ENCODE measurements at regions not wholly inside any gene's neighbourhood (a gene's known extent, or its start where the extent isn't known, plus 50 kb on each side); places are given as distances from the start of the nearest gene placed in this dataset.
"Not testable (repeated sequence)": the region's sequence is repeated elsewhere in the genome, so short reads cannot be mapped to it uniquely, and the experiment has no call there.

GRCh38 chr12:131437706-131438492 lies 273.0 kb upstream of the SFSWAP start:
- Histone ChIP-seq H3K4me2 (ENCODE audit: low read length) (no peak overlapping the region), H4K20me1 (ENCODE audit: insufficient read depth, low read length) (no peaks in the 10 kb centered on the region), H2AFZ (ENCODE audit: low read length) (no peak overlapping the region), H3K27ac (ENCODE audit: low read depth, low read length, poor library complexity, severe bottlenecking) (no peak overlapping the region), H3K36me3 (ENCODE audit: insufficient read depth, low read length) (no peaks in the 10 kb centered on the region), H3K9me3 (ENCODE audit: low read length) (no peaks in the 10 kb centered on the region), H3K9me2 (ENCODE audit: low read depth, low read length) (no peaks in the 10 kb centered on the region), H3K27me3 (ENCODE audit: insufficient read depth, low read length) (no peaks in the 10 kb centered on the region; the same call in 1 of the 2 replicates), H3K79me2 (ENCODE audit: insufficient read depth, low read length) (no peaks in the 10 kb centered on the region), H3K9ac (ENCODE audit: low read length) (no peak overlapping the region), H3K4me1 (ENCODE audit: insufficient read depth, low read length, severe bottlenecking) (no peaks in the 10 kb centered on the region), H3K4me3 (ENCODE audit: low read depth, low read length, poor library complexity, severe bottlenecking) (no peak overlapping the region), H3F3A (ENCODE audit: insufficient read depth, low read length) (no peaks in the 10 kb centered on the region)
- TF ChIP-seq EZH2 (IDR thresholded peaks at IDR 0.05; ENCODE audit: borderline replicate concordance, low read length), result no peak
- TF ChIP-seq, protein P1, sequence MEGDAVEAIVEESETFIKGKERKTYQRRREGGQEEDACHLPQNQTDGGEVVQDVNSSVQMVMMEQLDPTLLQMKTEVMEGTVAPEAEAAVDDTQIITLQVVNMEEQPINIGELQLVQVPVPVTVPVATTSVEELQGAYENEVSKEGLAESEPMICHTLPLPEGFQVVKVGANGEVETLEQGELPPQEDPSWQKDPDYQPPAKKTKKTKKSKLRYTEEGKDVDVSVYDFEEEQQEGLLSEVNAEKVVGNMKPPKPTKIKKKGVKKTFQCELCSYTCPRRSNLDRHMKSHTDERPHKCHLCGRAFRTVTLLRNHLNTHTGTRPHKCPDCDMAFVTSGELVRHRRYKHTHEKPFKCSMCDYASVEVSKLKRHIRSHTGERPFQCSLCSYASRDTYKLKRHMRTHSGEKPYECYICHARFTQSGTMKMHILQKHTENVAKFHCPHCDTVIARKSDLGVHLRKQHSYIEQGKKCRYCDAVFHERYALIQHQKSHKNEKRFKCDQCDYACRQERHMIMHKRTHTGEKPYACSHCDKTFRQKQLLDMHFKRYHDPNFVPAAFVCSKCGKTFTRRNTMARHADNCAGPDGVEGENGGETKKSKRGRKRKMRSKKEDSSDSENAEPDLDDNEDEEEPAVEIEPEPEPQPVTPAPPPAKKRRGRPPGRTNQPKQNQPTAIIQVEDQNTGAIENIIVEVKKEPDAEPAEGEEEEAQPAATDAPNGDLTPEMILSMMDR (IDR thresholded peaks at IDR 0.05; ENCODE audit: low read length), result no peak

- H3K4me2 ChIP-seq (ENCODE audit: low read length); H3K4me1 ChIP-seq (ENCODE audit: insufficient read depth, low read length, severe bottlenecking); H3K36me3 ChIP-seq (ENCODE audit: insufficient read depth, low read length); H3K9me2 ChIP-seq (ENCODE audit: low read depth, low read length); H3K27ac ChIP-seq (ENCODE audit: low read depth, low read length, poor library complexity, severe bottlenecking); H3K9ac ChIP-seq (ENCODE audit: low read length); H3K79me2 ChIP-seq (ENCODE audit: insufficient read depth, low read length); H2AFZ ChIP-seq (ENCODE audit: low read length); H3K27me3 ChIP-seq (ENCODE audit: insufficient read depth, low read length); H3F3A ChIP-seq (ENCODE audit: insufficient read depth, low read length); H3K4me3 ChIP-seq (ENCODE audit: low read depth, low read length, poor library complexity, severe bottlenecking); H4K20me1 ChIP-seq (ENCODE audit: insufficient read depth, low read length); H3K9me3 ChIP-seq (ENCODE audit: low read length): not testable (repeated sequence)
Measured at GRCh38 chr12:131438493-131438835, 272.4 kb upstream of the SFSWAP start.

GRCh38 chr12:131438881-131439280 lies 272.0 kb upstream of the SFSWAP start:
- Histone ChIP-seq H3K27ac (ENCODE audit: low read depth, low read length, poor library complexity, severe bottlenecking) (no peak overlapping the region), H3K4me3 (ENCODE audit: low read depth, low read length, poor library complexity, severe bottlenecking) (no peak overlapping the region), H3K79me2 (ENCODE audit: insufficient read depth, low read length) (no peaks in the 10 kb centered on the region), H3K9ac (ENCODE audit: low read length) (no peak overlapping the region), H3K27me3 (ENCODE audit: insufficient read depth, low read length) (no peaks in the 10 kb centered on the region; the same call in 1 of the 2 replicates), H3K4me1 (ENCODE audit: insufficient read depth, low read length, severe bottlenecking) (no peaks in the 10 kb centered on the region), H2AFZ (ENCODE audit: low read length) (no peak overlapping the region), H4K20me1 (ENCODE audit: insufficient read depth, low read length) (no peaks in the 10 kb centered on the region), H3F3A (ENCODE audit: insufficient read depth, low read length) (no peaks in the 10 kb centered on the region), H3K4me2 (ENCODE audit: low read length) (no peak overlapping the region), H3K9me3 (ENCODE audit: low read length) (no peaks in the 10 kb centered on the region), H3K9me2 (ENCODE audit: low read depth, low read length) (no peaks in the 10 kb centered on the region), H3K36me3 (ENCODE audit: insufficient read depth, low read length) (no peaks in the 10 kb centered on the region)
- no peak for TF ChIP-seq EZH2 (IDR thresholded peaks at IDR 0.05; ENCODE audit: borderline replicate concordance, low read length)
- TF ChIP-seq, protein P1 (IDR thresholded peaks at IDR 0.05; ENCODE audit: low read length), result no peak

GRCh38 chr12:131439752-131440151 lies 271.1 kb upstream of the SFSWAP start:
- H3K4me2 ChIP-seq (ENCODE audit: low read length); H3K27me3 ChIP-seq (ENCODE audit: insufficient read depth, low read length); H3F3A ChIP-seq (ENCODE audit: insufficient read depth, low read length); H3K9me3 ChIP-seq (ENCODE audit: low read length); H3K9me2 ChIP-seq (ENCODE audit: low read depth, low read length); H2AFZ ChIP-seq (ENCODE audit: low read length); H4K20me1 ChIP-seq (ENCODE audit: insufficient read depth, low read length); H3K4me3 ChIP-seq (ENCODE audit: low read depth, low read length, poor library complexity, severe bottlenecking); H3K27ac ChIP-seq (ENCODE audit: low read depth, low read length, poor library complexity, severe bottlenecking); H3K9ac ChIP-seq (ENCODE audit: low read length); H3K4me1 ChIP-seq (ENCODE audit: insufficient read depth, low read length, severe bottlenecking); H3K36me3 ChIP-seq (ENCODE audit: insufficient read depth, low read length); H3K79me2 ChIP-seq (ENCODE audit: insufficient read depth, low read length): not testable (repeated sequence)

GRCh38 chr12:131440209-131441059 lies 270.5 kb upstream of the SFSWAP start:
- H3K4me3 ChIP-seq (ENCODE audit: low read depth, low read length, poor library complexity, severe bottlenecking); H3K4me1 ChIP-seq (ENCODE audit: insufficient read depth, low read length, severe bottlenecking); H4K20me1 ChIP-seq (ENCODE audit: insufficient read depth, low read length); H3K9me3 ChIP-seq (ENCODE audit: low read length); H3K36me3 ChIP-seq (ENCODE audit: insufficient read depth, low read length); H3K27ac ChIP-seq (ENCODE audit: low read depth, low read length, poor library complexity, severe bottlenecking); H3K9ac ChIP-seq (ENCODE audit: low read length); H3K4me2 ChIP-seq (ENCODE audit: low read length); H3F3A ChIP-seq (ENCODE audit: insufficient read depth, low read length); H2AFZ ChIP-seq (ENCODE audit: low read length); H3K9me2 ChIP-seq (ENCODE audit: low read depth, low read length); H3K27me3 ChIP-seq (ENCODE audit: insufficient read depth, low read length); H3K79me2 ChIP-seq (ENCODE audit: insufficient read depth, low read length): not testable (repeated sequence)

Measured in OCI-LY1 (cell line).